ENCODE measurements at regions not wholly inside any gene's neighbourhood (a gene's known extent, or its start where the extent isn't known, plus 50 kb on each side); places are given as distances from the start of the nearest gene placed in this dataset.

DNA sequence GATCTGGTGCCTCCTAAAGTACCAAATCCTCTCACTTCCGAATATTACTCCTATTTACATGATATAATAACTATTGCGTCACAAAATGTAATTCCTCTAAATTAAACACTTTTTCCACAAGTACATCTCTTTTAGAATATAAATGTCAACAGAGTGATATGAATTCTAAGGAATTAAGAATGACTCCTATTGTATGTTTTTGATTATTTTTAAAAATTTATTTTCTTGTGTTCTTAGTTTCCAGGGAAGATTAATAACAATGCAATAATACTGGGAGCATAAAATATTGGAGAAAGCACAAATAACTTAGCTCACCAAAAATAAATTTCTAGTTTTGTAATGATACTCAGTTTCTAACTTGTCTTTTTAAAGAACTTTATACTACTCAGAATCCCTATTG is 184.9 kb downstream of the PCDH18 start:
- TF ChIP-seq ZNF239 (tag by site-specific recombination; IDR thresholded peaks at IDR 0.05), result no peak
- TF ChIP-seq, protein P1, sequence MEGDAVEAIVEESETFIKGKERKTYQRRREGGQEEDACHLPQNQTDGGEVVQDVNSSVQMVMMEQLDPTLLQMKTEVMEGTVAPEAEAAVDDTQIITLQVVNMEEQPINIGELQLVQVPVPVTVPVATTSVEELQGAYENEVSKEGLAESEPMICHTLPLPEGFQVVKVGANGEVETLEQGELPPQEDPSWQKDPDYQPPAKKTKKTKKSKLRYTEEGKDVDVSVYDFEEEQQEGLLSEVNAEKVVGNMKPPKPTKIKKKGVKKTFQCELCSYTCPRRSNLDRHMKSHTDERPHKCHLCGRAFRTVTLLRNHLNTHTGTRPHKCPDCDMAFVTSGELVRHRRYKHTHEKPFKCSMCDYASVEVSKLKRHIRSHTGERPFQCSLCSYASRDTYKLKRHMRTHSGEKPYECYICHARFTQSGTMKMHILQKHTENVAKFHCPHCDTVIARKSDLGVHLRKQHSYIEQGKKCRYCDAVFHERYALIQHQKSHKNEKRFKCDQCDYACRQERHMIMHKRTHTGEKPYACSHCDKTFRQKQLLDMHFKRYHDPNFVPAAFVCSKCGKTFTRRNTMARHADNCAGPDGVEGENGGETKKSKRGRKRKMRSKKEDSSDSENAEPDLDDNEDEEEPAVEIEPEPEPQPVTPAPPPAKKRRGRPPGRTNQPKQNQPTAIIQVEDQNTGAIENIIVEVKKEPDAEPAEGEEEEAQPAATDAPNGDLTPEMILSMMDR (tag by site-specific recombination; IDR thresholded peaks at IDR 0.05), result no peak
- no peak for TF ChIP-seq ZFP69B (tag by site-specific recombination; IDR thresholded peaks at IDR 0.05)
- no peak for TF ChIP-seq BCL11A (tag by site-specific recombination; IDR thresholded peaks at IDR 0.05; ENCODE audit: low read depth)
- TF ChIP-seq ZNF341 (tag by site-specific recombination; IDR thresholded peaks at IDR 0.05; ENCODE audit: low read depth), result no peak
- TF ChIP-seq, protein P2, sequence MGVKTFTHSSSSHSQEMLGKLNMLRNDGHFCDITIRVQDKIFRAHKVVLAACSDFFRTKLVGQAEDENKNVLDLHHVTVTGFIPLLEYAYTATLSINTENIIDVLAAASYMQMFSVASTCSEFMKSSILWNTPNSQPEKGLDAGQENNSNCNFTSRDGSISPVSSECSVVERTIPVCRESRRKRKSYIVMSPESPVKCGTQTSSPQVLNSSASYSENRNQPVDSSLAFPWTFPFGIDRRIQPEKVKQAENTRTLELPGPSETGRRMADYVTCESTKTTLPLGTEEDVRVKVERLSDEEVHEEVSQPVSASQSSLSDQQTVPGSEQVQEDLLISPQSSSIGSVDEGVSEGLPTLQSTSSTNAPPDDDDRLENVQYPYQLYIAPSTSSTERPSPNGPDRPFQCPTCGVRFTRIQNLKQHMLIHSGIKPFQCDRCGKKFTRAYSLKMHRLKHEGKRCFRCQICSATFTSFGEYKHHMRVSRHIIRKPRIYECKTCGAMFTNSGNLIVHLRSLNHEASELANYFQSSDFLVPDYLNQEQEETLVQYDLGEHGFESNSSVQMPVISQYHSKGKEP (tag by site-specific recombination; IDR thresholded peaks at IDR 0.05), result no peak
- TF ChIP-seq ZNF133 (tag by site-specific recombination; IDR thresholded peaks at IDR 0.05), result no peak
- TF ChIP-seq, protein P3, sequence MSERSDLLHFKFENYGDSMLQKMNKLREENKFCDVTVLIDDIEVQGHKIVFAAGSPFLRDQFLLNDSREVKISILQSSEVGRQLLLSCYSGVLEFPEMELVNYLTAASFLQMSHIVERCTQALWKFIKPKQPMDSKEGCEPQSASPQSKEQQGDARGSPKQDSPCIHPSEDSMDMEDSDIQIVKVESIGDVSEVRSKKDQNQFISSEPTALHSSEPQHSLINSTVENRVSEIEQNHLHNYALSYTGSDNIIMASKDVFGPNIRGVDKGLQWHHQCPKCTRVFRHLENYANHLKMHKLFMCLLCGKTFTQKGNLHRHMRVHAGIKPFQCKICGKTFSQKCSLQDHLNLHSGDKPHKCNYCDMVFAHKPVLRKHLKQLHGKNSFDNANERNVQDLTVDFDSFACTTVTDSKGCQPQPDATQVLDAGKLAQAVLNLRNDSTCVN (tag by site-specific recombination; optimal IDR thresholded peaks at IDR 0.05), result no peak
- TF ChIP-seq, protein P4, sequence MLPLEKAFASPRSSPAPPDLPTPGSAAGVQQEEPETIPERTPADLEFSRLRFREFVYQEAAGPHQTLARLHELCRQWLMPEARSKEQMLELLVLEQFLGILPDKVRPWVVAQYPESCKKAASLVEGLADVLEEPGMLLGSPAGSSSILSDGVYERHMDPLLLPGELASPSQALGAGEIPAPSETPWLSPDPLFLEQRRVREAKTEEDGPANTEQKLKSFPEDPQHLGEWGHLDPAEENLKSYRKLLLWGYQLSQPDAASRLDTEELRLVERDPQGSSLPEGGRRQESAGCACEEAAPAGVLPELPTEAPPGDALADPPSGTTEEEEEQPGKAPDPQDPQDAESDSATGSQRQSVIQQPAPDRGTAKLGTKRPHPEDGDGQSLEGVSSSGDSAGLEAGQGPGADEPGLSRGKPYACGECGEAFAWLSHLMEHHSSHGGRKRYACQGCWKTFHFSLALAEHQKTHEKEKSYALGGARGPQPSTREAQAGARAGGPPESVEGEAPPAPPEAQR (tag by site-specific recombination; IDR thresholded peaks at IDR 0.05), result no peak
